ENCODE measurements at regions not wholly inside any gene's neighbourhood (a gene's known extent, or its start where the extent isn't known, plus 50 kb on each side); places are given as distances from the start of the nearest gene placed in this dataset.
A peak's percentile ranks its signal among the peaks of the same experiment; 100 is the strongest.

DNA sequence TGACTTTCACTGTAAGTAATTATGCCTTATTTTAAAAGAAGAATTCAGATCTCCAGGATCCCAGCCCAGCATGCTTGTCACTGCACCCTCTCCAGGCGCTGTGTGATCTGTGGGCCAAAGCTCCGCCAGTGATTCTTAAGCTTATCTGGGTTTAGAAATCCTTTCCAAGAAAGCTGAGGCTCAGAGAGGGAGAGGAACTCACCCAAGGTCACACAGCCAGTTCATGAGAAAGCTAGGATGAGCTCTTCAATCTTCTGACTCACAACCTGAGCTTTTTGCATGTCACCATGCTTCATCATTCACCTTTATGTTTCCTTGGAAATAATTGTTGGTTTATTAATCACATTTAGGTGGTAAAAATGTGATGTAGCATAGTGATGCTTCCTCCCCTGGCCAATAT, 136.6 kb upstream of the HAND1 start:
- Histone ChIP-seq H3K4me3 (ENCODE audit: low read length) (no peak overlapping the region), H3K9me3 (ENCODE audit: insufficient read depth, low read depth, low read length) (no peaks in the 10 kb centered on the region; the same call in 1 of the 2 replicates), H3K4me1 (ENCODE audit: insufficient read depth, low read length) (no peaks in the 10 kb centered on the region), H3K27me3 (ENCODE audit: insufficient read depth, low read length) (peaks cover 40% of the 10 kb centered on the region), H3K27ac (ENCODE audit: low read length) (no peak overlapping the region), H3K9ac (ENCODE audit: low read depth, low read length) (no peak overlapping the region), H3K36me3 (ENCODE audit: insufficient read depth, low read depth, low read length) (no peaks in the 10 kb centered on the region)

DNA sequence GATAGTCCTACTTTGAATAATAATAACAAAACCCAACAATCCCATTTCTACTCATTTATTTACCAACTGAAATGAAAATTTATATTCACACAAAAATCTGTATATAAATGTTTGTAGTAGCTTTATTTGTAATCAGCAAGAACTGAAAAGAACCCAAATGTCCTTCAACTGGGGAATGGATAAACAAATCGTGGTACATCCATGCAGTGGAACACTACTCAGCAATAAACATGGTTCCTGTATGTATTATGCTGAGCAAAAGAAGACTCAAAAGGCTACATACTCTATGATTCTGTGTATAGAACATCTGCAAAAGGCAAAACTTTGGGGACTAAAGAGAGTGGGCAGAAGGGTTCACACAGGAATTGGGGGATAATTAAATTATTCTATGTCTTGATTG, 136.1 kb upstream of the HAND1 start:
- Histone ChIP-seq H3K36me3 (ENCODE audit: insufficient read depth, low read depth, low read length) (no peaks in the 10 kb centered on the region), H3K4me3 (ENCODE audit: low read length) (no peak overlapping the region), H3K9ac (ENCODE audit: low read depth, low read length) (no peak overlapping the region), H3K4me1 (ENCODE audit: insufficient read depth, low read length) (peaks cover under 1% of the 10 kb centered on the region; the same call in 1 of the 2 replicates), H3K9me3 (ENCODE audit: insufficient read depth, low read depth, low read length) (no peaks in the 10 kb centered on the region; the same call in 1 of the 2 replicates), H3K27me3 (ENCODE audit: insufficient read depth, low read length) (peaks cover 44% of the 10 kb centered on the region), H3K27ac (ENCODE audit: low read length) (no peak overlapping the region)

DNA sequence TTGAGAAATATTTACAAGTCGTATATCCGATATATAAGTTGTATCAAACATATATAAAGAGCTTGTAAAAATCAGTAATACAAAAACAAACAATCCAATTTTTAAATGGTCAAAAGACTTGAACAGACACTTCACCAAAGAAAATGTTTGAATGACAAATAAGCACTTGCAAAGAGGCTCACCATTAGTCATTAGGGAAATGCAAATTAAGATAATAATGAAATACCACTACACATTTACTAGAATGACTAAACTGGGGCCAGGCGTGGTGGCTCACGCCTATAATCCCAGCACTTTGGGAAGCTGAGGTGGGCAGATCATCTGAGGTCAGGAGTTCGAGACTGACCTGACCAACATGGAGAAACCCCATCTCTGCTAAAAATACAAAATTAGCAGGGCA, 134.6 kb upstream of the HAND1 start:
- H3K27ac ChIP-seq (ENCODE audit: low read length) = no peak overlapping the region
- no peak overlapping the region for H3K4me3 ChIP-seq (ENCODE audit: low read length)
- H3K9me3 ChIP-seq (ENCODE audit: insufficient read depth, low read depth, low read length) = no peaks in the 10 kb centered on the region; the same call in 1 of the 2 replicates
- H3K4me1 ChIP-seq (ENCODE audit: insufficient read depth, low read length) = peaks cover 13% of the 10 kb centered on the region; the same call in 1 of the 2 replicates
- no peak overlapping the region for H3K9ac ChIP-seq (ENCODE audit: low read depth, low read length)
- H3K27me3 ChIP-seq (ENCODE audit: insufficient read depth, low read length) = peaks cover 59% of the 10 kb centered on the region
- H3K36me3 ChIP-seq (ENCODE audit: insufficient read depth, low read depth, low read length) = no peaks in the 10 kb centered on the region

DNA sequence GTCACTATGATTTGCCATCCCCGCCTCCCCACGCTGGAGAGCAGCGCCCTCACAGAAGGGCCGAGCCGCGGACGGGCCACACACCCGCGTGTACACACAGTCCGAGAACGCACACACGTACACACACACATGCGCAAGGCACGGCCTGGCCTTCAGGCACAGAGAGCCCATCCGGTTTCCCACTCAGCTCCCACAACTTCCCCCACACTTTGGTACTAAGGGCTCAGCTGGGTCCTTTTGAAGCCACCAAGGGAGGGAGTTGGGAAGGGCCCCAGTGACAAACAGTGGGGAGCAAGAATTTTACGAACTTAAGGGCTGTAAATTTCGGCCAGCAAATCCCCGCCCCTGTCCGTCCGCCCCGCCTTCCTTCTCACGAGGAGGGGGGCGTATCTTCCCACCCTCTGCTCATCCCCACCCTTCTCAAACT, 133.3 kb upstream of the HAND1 start:
- H3K27ac ChIP-seq (ENCODE audit: low read length) = no peak overlapping the region
- no peaks in the 10 kb centered on the region for H3K36me3 ChIP-seq (ENCODE audit: insufficient read depth, low read depth, low read length)
- H3K9ac ChIP-seq (ENCODE audit: low read depth, low read length) = no peak overlapping the region
- H3K9me3 ChIP-seq (ENCODE audit: insufficient read depth, low read depth, low read length) = no peaks in the 10 kb centered on the region; the same call in 1 of the 2 replicates
- peak overlapping the region; percentile 71 for H3K4me3 ChIP-seq (ENCODE audit: low read length)
- peaks cover 14% of the 10 kb centered on the region for H3K4me1 ChIP-seq (ENCODE audit: insufficient read depth, low read length)
- peaks cover 70% of the 10 kb centered on the region for H3K27me3 ChIP-seq (ENCODE audit: insufficient read depth, low read length)

DNA sequence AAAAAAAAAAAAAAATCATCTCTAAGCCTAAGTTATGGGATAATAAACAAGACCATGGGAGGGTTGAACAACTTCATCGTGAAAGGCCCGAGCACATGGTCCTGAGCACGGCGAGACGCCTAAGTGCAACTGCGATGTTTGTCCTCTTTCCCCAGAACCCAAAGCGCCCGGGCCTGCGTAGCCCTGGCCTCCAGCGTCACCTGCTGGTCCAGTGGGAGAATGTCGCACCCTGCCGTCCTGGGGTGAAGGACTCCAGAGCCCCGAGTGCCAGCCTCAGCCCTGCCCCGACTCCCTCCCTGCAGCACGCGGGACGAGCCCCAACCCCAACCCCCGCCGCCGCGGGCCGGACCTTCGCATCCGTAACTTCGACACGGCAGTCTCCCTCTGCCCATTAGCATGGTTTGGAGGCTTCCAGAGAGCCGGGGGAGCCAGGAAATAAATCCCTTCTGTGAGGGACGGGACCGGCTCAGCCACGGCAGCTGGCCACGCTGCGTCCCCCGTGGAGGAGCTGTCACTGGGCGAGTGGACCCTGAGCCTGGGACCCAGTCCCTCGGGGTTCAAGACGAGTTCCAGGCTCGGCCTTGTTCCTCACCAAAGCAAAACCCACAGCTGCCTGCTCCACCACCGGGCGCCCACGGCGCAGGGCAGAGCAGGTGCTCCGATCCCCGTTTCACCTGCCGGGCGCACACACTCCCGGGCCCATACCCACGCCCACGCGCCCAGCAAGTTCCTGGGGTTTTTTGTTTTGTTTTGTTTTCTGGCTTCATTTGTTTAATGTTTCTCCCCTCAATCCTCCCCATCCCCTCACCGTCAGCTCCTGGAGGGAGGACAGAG, 132.5 kb upstream of the HAND1 start:
- Histone ChIP-seq H3K27ac (ENCODE audit: low read length) (no peak overlapping the region), H3K27me3 (ENCODE audit: insufficient read depth, low read length) (peaks cover 76% of the 10 kb centered on the region), H3K4me1 (ENCODE audit: insufficient read depth, low read length) (peaks cover 17% of the 10 kb centered on the region), H3K4me3 (ENCODE audit: low read length) (peak overlapping the region; percentile 71), H3K9me3 (ENCODE audit: insufficient read depth, low read depth, low read length) (no peaks in the 10 kb centered on the region; the same call in 1 of the 2 replicates), H3K36me3 (ENCODE audit: insufficient read depth, low read depth, low read length) (no peaks in the 10 kb centered on the region), H3K9ac (ENCODE audit: low read depth, low read length) (no peak overlapping the region)

DNA sequence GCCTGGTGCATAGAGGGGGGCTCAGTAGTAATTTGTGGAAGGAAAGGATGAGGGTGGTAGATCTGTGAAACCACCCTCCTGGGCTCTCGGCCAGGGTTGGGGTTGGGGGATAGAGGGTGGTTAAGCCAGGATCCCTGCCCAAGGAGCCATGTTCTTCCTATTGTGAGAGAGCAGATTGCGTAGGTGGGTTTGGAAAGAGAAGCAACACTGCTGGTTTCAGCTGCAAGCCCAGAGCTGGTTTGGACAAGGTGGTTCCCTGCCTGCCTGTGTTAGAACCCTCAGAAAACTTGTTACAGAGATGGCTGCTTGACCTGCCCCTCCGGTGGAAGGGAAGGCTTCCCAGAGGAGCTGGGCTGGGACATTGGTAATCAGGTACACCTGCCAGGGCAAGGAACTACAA, 131.2 kb upstream of the HAND1 start:
- Histone ChIP-seq H3K27ac (ENCODE audit: low read length) (no peak overlapping the region), H3K27me3 (ENCODE audit: insufficient read depth, low read length) (peaks cover 84% of the 10 kb centered on the region), H3K4me1 (ENCODE audit: insufficient read depth, low read length) (peaks cover 21% of the 10 kb centered on the region), H3K36me3 (ENCODE audit: insufficient read depth, low read depth, low read length) (no peaks in the 10 kb centered on the region), H3K9ac (ENCODE audit: low read depth, low read length) (no peak overlapping the region), H3K4me3 (ENCODE audit: low read length) (no peak overlapping the region), H3K9me3 (ENCODE audit: insufficient read depth, low read depth, low read length) (no peaks in the 10 kb centered on the region; the same call in 1 of the 2 replicates)

DNA sequence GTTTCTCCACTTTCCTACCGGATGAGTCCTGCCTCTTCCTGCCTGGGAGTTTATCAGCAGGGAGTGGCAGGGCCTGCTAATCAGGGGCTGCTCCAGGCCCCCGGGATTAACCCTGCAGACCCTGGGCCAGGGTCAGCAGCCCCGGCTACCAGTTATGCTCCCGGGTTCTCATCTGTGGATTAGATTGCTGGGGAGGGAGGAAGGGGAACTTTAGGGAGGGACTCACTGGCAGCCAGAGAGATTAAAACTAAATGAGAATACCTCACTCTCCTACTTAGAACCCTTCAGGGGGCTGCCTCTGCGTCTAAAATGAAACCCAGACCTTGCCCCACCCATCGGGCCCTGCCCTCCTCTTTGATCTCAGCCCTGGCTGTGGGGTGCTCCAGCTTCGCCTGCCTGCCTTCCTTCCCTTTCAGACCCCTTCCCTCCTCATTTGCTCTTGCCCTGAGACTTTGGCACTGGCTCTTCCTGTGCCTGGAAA, 130.5 kb upstream of the HAND1 start:
- no peak overlapping the region for H3K9ac ChIP-seq (ENCODE audit: low read depth, low read length)
- H3K4me3 ChIP-seq (ENCODE audit: low read length) = peak overlapping the region; percentile 12; the same call in 1 of the 2 replicates
- H3K9me3 ChIP-seq (ENCODE audit: insufficient read depth, low read depth, low read length) = no peaks in the 10 kb centered on the region
- peaks cover 22% of the 10 kb centered on the region for H3K4me1 ChIP-seq (ENCODE audit: insufficient read depth, low read length)
- no peaks in the 10 kb centered on the region for H3K36me3 ChIP-seq (ENCODE audit: insufficient read depth, low read depth, low read length)
- no peak overlapping the region for H3K27ac ChIP-seq (ENCODE audit: low read length)
- peaks cover 89% of the 10 kb centered on the region for H3K27me3 ChIP-seq (ENCODE audit: insufficient read depth, low read length)

DNA sequence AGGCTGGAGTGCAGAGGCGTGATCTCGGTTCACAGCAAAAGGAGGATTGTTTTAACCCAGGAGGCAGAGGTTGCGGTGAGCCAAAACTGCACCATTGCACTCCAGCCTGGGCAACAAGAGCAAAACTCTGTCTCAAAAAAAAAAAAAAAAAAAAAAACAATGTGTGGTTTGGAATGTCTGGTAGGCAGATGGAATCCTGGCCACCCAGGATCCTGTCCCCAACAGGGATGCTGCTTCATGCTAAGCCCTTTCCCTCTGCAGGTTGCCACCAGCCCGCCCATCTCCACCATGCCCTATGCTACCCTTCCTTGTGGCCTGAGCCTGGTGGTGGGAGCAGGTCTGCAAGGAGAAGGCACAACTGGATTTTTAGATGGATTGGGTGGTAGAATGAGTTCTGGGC, 129.7 kb upstream of the HAND1 start:
- no peaks in the 10 kb centered on the region for H3K36me3 ChIP-seq (ENCODE audit: insufficient read depth, low read depth, low read length)
- no peak overlapping the region for H3K9ac ChIP-seq (ENCODE audit: low read depth, low read length)
- H3K27ac ChIP-seq (ENCODE audit: low read length) = no peak overlapping the region
- H3K9me3 ChIP-seq (ENCODE audit: insufficient read depth, low read depth, low read length) = no peaks in the 10 kb centered on the region
- no peak overlapping the region for H3K4me3 ChIP-seq (ENCODE audit: low read length)
- peaks cover 88% of the 10 kb centered on the region for H3K27me3 ChIP-seq (ENCODE audit: insufficient read depth, low read length)
- peaks cover 22% of the 10 kb centered on the region for H3K4me1 ChIP-seq (ENCODE audit: insufficient read depth, low read length)

DNA sequence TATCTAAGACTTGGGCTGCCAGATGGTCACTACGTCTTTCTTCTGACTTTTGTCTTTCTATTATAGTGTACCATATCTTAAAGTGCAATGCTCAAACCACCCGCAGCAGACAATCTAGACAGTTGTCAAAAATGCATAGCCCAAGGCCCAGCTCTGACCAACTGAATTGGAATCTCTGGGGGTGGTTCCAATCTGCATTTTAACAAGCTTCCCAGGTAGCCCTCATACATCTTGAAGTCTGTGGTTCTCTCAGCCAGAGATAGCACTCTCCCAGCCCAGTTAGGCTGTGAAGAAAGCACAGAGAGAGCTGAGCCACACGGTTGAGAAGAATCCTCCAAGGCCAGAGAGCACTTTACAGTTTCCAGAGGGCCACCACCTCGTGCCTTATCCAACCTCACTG, 128.2 kb upstream of the HAND1 start:
- H3K27ac ChIP-seq (ENCODE audit: low read length) = no peak overlapping the region
- peaks cover 82% of the 10 kb centered on the region for H3K27me3 ChIP-seq (ENCODE audit: insufficient read depth, low read length)
- no peaks in the 10 kb centered on the region for H3K36me3 ChIP-seq (ENCODE audit: insufficient read depth, low read depth, low read length)
- H3K9ac ChIP-seq (ENCODE audit: low read depth, low read length) = no peak overlapping the region
- H3K9me3 ChIP-seq (ENCODE audit: insufficient read depth, low read depth, low read length) = no peaks in the 10 kb centered on the region
- H3K4me3 ChIP-seq (ENCODE audit: low read length) = no peak overlapping the region
- H3K4me1 ChIP-seq (ENCODE audit: insufficient read depth, low read length) = peaks cover 22% of the 10 kb centered on the region

DNA sequence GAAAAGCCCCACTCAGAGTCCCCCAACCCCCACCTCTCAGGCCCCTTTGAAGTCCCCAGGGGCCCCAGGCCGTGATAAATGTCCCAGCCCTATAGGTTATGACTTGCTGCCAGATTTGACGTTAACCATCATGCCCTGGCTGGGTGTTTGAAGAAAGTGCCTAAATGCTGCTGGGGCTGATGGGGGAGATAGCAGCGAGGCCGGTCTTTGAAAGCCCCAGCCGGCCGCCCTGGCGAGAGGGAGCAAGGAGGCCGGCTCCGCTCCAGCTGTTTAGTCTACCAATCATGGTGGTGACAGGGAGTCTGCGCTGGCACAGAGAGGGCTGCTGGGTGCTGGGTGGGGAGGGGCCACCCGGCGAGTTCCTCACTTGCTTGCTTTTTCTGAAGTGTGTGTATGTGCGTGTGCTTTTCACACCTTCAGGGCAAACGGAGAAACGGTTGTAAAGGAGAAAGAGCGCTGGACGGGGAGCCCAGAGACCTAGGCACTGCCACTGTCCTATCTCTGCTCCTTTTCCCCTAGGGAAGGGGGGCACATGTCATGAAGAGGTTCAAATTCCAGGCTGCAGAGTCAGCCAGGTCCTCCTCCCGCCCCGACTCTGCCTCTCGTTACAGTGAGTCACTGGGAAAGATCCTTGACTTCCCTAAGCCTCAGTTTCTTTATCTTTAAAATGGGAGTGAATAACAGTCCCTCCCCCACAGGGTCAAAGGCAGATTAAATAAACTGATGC, 126.1 kb upstream of the HAND1 start:
- Histone ChIP-seq H3K27ac (ENCODE audit: low read length) (no peak overlapping the region), H3K4me1 (ENCODE audit: insufficient read depth, low read length) (peaks cover 22% of the 10 kb centered on the region), H3K9ac (ENCODE audit: low read depth, low read length) (no peak overlapping the region), H3K27me3 (ENCODE audit: insufficient read depth, low read length) (peaks cover 61% of the 10 kb centered on the region), H3K9me3 (ENCODE audit: insufficient read depth, low read depth, low read length) (no peaks in the 10 kb centered on the region), H3K36me3 (ENCODE audit: insufficient read depth, low read depth, low read length) (no peaks in the 10 kb centered on the region), H3K4me3 (ENCODE audit: low read length) (peak overlapping the region; percentile 29)

DNA sequence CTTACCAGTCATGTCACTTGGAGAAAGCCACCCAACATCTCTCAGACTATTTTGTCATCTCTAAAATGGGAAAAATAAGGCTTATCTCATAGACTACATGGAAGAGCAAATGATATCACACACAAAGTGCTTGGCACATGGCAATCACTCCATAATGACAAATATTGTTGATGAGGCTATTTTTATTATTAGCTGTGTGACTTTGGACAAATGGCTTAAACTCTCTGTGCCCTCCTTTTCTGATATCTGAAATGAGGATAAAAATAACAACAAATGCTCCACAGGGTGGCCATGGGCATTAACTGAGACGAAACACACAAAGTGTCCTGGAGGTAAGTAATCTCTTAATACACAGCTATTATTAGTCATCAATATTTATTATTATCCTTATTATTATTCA, 125.5 kb upstream of the HAND1 start:
- Histone ChIP-seq H3K27ac (ENCODE audit: low read length) (no peak overlapping the region), H3K4me1 (ENCODE audit: insufficient read depth, low read length) (peaks cover 16% of the 10 kb centered on the region), H3K9ac (ENCODE audit: low read depth, low read length) (no peak overlapping the region), H3K36me3 (ENCODE audit: insufficient read depth, low read depth, low read length) (no peaks in the 10 kb centered on the region), H3K4me3 (ENCODE audit: low read length) (peak overlapping the region; percentile 29; the same call in 1 of the 2 replicates), H3K27me3 (ENCODE audit: insufficient read depth, low read length) (peaks cover 54% of the 10 kb centered on the region), H3K9me3 (ENCODE audit: insufficient read depth, low read depth, low read length) (no peaks in the 10 kb centered on the region)

All from iPS-20b (cell line).